Stimulated activated CD4-positive, alpha-beta T cell treated with anti-CD3 and anti-CD28 coated beads, Interleukin-1b, Interleukin-23, amount 100 ng/mL, for 48 hours (primary cell): ENCODE measurements at regions not wholly inside any gene's neighbourhood (a gene's known extent, or its start where the extent isn't known, plus 50 kb on each side); places are given as distances from the start of the nearest gene placed in this dataset.
"Not testable (repeated sequence)": the region's sequence is repeated elsewhere in the genome, so short reads cannot be mapped to it uniquely, and the experiment has no call there.

Experiments
- DNase-seq: peaks from one replicate; pipeline ENCODE4 v3.0.0-alpha.2; 2020

DNA sequence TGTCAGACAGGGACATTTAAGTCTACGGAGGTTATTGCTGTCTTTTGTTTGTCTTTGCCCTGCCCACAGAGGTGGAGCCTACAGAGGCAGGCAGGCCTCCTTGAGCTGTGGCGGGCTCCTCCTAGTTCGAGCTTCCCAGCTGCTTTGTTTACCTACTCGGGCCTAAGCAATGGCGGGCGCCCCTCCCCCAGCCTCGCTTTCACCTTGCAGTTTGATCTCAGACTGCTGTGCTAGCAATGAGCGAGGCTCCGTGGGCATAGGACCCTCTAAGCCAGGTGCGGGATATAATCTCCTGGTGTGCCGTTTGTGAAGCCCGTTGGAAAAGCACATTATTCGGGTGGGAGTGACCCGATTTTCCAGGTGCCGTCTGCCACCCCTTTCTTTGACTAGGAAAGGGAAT, 125.0 kb downstream of the PRL start:
- DNase-seq, result not testable (repeated sequence)

DNA sequence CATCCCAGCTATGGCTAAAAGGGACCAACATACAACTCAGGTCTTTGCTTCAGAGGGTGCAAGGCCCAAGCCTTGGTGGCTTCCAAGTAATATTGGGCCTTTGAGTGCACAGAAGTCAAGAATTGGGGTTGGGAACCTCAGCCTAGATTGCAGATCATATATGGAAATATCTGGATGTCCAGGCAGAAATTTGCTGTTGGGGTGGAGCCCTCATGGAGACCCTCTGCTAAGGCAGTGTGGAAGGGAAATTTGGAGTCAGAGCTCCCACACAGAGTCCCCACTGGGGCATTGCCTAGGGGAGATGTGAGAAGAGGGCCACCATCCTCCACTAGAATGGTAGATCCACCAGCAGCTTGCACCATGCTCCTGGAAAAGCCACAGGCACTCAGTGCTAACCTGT, 123.5 kb downstream of the PRL start:
- no peak for DNase-seq

DNA sequence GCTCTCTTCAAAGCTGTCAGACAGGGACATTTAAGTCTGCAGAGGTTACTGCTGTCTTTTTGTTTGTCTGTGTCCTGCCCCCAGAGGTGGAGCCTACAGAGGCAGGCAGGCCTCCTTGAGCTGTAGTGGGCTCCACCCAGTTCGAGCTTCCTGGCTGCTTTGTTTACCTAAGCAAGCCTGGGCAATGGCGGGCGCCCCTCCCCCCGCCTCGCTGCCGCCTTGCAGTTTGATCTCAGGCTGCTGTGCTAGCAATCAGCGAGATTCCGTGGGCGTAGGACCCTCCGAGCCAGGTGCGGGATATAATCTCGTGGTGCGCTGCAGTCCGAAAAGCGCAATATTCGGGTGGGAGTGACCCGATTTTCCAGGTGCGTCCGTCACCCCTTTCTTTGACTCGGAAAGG, 116.6 kb downstream of the PRL start:
- not testable (repeated sequence) for DNase-seq

DNA sequence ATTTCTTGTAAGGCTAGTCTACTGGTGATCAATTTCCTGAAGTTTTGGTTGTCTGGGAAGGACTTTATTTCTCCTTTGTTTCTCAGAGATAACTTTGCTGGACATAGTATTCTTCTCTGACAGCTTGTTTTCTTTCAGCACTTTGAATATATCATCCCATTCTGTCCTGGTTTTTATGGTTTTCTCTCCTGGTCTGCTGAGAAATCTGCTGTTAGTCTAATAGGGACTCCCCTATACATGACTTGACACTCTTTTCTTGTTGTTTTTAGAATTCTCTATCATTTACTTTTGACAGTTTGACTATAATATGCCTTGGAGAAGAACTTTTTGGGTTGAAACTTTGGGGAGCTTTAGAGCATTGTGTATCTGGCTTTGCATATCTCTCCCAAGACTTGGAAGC, 112.5 kb downstream of the PRL start:
- DNase-seq, result no peak

DNA sequence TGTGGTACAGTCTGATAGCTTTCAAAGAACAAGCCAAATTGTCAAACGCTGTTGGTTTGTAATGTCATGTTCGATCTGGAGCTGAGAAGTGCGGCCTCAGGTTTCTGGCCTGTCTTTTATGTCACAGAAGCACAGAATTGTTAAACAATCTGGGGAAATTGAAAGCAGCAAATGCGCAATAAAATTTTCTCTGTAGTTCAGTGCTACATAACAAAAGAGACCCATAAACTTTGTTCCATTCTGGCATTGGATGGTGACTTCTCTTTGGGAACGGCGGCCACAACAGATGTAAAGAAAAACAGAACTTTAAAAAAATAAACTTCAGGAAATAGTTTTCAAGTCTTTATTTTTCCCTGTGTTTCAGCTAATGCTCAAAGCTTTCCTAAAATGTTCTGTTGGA, 106.9 kb downstream of the PRL start:
- no peak for DNase-seq

DNA sequence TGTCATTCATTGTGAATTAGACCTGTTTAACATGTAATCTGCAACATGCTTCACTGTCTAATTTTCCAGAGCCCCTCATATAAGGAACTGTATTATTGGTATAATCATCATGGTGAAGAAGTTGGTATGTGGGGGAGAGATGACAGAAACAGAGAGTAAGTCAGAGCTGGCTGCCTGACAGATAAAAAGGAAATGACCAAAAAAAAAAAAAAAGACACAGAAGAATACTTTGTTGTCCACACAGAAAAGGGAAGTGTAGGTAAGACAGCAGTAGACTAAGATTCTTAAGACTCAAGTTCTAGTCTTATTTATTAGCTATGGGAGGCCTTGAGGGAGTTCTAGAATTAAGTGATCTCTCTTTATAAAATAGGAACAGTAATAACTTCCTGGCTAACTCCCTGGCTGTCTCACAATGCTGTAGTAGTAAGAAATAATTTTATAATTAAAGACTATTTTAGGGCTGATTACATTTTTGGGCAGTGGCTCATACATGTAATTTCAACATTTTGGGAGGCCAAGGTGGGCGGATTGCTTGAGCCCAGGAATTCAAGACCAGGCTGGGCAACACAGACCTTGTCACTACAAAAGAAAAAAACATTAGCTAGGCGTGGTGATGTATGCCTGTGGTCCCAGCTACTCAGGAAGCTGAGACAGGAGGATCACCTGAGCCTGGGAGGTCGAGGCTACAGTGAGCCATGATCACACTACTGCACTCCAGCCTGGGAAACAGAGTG, 102.5 kb downstream of the PRL start:
- DNase-seq, result no peak

DNA sequence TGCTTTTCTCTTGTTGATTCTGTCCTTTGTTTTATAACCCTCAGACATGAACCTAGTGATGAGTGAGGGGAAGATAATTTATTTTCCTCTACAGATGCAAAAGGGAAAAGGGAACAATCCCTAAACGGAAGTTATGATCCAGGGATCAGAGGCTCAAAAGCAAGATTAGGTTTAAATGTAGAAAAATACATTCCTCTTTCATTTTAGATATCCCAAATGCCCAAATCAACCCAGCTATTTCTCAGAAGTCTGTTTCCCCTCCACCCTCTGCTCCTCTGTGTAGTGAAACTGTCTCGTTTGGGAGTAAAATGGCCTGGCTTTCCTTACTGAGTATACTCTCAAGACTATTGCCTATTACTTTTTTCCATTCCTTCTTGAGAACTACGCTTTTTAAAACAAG, 97.1 kb downstream of the PRL start:
- no peak for DNase-seq

DNA sequence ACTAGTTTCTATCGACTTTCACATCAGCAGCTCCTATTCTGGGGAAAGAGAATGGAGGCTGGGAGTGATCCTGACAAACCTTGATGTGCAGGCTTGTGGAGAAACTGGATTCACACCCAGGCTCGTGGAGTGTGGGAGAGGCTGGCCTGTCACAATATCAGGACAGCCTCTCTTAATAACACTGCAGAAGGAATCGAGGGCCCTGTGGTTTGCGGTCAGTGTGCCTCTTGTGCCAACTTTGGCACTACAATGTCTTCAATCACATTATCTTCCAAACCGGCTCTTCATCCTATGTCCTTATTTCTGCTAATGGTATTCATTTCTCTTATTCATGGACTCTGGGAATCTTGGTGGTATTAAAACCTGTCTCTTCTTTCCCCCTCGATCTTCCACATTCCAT, 92.7 kb downstream of the PRL start:
- DNase-seq, result no peak

DNA sequence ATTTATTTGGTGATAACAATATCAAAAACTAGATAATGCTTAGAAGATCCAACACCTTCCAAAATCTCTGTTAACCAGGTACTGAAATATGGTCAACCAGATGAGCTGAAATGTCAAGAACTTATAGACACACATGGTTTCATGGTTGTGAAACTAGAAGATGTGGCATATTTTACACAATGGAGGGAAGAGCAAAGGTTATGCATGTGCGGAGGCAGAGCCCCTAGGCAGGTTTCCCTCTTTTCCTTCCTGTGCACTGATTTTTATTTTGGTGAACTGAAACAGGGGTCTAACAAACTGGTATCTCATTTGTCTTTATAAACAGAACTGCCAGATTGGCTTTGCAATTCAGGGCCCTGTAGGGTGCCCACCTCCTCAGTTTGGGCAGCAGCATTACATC, 91.6 kb downstream of the PRL start:
- no peak for DNase-seq

DNA sequence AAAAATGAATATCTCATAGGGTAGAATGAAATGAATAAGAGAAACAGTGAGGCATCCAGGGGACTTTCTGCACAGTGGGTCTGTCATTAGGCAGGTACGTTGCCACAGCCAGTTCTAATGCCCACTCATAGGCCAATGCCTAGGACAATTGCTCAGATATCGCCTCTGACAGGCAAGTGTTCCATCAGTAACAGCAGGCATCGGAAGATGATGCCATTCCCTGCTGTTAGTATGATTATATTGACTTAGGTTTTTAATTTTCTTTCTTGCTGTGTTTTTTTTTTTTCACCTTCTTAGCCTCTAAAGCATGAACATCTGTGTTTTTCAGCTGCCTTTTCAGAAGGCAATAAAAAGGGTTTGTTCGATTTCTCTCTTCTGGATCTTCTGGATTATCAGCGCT, 90.7 kb downstream of the PRL start:
- DNase-seq, result no peak

DNA sequence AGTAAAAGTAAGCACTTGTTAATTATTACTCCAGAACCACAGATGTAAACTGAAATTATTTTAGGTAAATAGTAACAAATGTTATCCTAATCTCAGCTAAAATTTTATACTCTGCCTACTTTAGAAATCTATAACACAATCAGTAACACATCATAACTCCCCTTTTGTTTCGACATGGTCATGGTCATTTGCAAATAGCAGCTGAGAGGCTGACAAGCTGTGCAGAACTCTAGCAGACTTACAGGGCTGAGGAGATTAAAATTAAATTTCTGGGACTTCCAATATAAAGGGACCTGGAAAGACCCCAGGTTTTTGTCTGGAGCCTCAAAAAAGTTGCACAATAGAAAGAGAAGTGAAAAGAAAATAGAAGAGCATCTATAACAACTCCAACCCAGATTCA, 88.8 kb downstream of the PRL start:
- DNase-seq, result no peak

DNA sequence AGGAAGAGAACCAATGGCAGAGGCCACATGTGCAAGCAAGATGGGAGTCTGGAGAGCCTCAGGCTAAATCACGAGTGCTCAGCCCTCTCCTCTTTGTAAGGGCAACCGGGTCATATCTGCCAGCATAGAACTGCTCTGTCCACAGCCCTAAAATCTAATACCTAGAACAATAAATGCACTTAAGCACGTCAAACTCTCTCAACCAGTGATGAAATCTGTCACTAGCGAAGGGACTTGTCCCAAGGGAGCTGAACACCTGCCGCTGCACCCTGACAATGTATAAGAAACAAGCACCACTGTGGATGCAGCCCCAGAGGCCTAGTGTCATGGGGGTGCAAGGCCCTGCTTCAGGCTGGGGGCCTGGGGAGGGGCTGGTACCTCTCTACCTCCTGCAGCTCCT, 82.5 kb downstream of the PRL start:
- DNase-seq, result no peak

DNA sequence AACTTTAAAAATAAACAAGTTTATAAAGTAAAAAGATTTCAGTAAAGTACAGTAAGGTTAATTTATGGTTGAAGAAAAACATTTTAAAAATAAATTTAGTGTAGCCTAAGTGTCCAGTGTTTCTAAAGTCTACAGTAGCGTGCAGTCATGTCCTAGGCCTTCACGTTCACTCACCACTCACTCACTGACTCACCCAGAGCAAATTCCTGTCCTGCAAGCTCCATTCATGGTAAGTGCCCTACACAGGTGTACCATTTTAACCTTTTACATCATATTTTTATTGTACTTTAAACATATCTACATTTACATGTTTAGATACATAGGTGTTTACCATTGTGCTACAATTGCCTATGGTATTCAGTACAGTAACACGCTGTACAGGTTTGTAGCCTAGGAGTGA, 81.4 kb downstream of the PRL start:
- DNase-seq, result not testable (repeated sequence)

DNA sequence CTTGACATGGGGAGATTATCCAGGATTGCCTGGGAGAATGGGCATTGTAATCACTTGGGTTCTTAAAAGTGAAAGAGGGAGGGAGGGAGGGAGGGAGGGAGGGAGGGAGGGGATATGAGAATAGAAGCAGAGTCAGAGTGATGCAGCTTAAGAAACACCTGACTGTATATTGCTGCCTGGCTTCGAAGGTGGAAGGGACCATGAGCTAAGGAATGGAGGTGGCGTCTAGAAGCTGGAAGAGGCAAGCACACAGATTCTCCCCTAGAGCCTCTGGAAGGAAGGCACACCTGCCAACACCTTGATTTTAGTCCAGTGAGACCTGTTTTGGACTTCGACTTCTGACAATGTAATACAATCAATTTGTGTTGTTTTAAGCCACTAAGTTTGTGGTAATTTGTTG, 78.4 kb downstream of the PRL start:
- DNase-seq, result no peak

DNA sequence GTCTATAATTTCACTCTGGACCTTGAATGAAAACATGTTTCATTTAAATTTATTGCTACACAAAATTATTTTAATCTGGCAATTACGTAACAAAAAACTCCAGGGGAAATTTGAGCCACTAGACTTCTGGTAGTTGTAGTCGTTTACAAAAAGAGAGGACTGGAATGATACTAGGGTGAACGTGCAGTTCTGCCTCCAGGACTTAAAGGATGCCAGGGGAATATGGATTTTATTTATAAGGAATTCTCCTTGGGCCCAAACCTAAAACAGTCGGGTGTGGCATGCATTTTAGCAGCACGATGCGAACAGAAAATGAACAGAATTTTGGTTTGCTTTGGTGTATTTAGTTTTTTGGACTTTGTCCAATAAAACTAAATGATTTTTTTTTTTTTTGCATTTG, 76.9 kb downstream of the PRL start:
- DNase-seq, result no peak

DNA sequence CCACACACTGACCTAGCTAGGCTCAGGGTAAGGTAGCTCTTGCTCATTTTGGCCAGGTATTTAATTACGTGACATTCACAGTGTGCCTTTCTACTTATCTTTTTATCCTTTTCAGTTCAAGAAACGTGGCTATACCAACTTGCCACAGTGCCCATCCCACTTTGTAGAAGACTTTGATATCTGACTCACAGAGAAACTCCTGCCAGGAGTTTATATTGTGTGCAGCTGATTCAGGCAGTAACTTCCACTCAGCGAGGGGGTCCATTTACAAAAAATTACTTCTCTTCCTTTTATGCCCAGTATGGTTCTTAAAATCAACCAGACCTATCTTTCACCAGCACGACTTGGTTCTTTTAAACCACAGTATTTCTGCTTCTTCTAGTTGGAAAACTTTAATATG, 75.6 kb downstream of the PRL start:
- no peak for DNase-seq

DNA sequence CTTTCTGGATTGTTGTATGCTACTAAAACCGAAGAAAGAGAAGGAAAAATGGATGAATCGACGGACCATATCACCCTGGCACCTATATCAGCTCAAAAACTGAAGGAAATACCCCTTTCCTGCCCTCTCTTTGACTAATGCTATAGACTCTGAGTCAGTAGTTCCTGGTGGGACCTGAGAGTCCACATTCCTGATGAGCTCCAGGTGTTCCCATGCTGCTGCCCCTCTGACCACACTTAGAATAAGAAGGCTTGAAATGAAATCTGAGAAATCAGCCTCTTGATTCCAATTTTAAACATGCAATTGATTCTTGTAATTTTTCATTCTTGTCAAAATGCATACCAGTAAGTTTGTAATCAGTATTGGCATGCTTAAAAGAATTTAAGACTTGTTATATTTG, 75.2 kb downstream of the PRL start:
- DNase-seq, result no peak

DNA sequence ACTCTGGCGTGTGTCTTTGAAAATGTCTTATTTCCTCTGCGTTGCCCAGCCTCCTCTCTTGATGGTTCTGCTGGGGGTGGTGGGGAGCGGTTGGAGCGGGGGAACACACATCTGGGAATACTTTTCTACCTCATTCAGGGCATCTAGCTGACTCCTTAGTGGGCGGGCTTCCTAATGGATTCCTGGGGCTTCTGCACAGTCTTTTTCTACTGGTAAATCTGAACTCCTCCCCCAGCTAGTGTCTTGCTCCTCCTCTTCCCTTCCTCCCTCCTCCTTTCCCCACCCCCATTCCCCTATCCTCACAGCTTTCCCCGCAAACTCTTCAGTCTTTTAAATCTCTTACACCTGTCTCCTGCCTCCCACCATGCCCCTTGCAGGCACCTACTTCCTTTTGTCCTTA, 74.4 kb downstream of the PRL start:
- no peak for DNase-seq

DNA sequence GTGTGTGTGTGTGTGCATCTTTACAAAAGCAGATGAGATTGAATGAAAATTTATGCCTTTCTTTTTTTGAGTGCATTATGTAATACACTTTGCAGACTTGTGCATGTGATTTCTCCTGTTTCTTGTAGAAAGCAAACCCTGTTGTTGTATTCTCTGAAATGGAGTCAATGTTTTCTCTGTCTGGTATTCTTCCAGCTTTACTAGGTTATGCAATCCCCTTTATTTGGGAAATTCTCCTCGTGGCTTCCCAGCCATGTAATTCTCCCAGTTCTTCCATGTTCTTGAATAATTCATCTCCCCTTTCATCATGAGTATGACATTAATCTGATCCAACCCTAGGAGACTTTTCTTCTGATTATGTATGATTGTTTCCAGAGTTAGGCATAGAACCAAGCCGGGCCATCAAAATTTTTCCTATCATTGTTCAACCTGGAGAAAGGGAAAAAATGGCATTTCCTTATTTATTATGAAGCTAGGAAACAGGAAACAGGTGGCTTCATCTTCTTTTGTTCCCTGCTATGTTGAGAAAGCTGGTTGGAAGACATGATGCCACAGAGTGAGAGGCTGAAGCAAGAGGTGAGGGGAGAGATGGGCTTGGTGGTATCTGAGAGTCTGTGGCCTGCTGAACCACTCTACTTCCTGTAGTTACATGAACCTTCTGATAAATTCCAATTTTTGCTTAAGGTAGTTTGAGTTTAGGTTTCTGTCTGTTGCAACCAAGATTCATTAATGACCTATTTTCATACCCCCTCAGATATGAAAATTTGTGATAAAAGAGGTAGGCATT, 68.8 kb downstream of the PRL start:
- DNase-seq, result no peak

DNA sequence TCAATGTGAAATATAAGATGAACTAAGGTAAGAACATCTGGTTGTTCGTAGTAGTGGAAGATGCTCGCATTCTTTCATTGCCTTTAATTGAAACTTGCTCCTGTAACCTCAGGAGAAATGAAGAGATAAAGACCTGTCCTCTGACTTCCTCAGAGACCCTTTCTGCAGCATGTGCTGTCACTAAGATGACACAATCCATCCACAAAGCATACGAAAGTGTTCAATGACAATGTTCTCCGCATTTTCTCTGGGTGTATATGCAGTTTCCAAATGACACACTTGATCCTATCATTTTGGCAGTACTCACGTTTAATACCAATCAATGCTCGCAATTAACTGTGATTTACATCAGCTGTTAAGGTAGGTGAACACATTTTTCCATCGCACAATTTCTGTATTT, 65.8 kb downstream of the PRL start:
- DNase-seq, result no peak

DNA sequence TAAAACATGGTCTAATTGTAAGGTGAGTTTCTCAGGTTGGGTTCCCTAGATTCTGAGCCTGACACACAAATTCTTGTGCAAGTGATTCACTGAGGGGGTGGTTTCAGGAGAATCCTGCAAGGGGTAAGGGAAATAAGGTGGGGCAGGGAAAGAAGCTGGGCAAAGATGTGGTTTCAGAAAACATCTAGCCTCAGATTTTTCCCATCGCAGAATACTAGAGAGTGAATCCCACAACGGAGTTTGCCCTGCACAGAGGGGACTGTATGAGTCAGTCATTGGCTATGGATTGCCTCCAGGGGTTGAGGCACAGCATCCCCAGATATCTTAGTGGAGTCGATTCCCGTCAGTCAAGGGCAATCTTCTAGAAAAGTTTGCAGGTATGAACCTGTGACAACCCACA, 65.2 kb downstream of the PRL start:
- DNase-seq, result no peak

DNA sequence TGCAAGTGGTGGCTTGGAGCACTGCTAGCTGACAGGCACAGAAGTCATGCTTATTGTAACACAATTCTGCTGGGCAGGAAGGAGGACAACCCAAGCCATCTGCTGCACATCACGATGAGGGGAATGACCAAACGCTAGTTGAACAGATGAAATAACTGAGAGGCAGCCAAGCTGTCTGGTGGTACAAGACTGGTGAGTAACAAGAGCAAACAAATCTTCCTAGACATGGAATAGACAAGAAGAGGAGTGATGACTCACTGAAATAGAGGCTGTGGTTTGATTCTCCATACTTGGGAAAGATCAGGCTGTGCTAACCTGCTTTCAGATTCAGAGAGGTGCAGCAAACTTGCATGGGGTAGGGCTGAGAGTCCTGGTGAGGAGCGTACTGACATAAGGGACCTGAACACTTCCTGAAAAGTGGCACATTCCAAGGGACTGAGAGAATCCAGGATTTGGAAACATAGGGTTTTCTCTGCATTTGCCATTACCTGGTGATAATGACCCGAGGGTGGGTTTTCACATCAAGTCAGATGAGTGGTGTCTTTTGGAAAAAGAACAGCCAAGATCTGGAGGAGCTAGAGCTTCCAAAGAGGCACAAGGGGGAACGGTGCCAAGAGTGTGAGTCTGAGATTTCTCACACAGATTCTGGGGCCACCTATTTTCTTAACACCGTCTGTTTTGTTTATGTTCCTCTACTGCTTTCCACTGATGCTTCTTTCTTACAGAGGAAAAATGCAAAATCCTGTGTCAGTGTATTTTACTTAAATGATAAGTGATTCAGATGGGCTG, 60.0 kb downstream of the PRL start:
- no peak for DNase-seq
